HFF-Myc (cell line): ENCODE measurements at regions not wholly inside any gene's neighbourhood (a gene's known extent, or its start where the extent isn't known, plus 50 kb on each side); places are given as distances from the start of the nearest gene placed in this dataset.

Source experiments
- DNase-seq: peaks from one replicate; pipeline ENCODE4 v3.0.0-alpha.2; 2011; ENCODE audit warnings: low read depth; ENCODE audit errors: extremely low read depth
- H3K4me3 ChIP-seq: replicated peaks from 2 replicates; pipeline ENCODE4 v1.5.1; 2011; ENCODE audit warnings: low read depth, mild to moderate bottlenecking, control low read depth, low read length
- CTCF ChIP-seq: IDR thresholded peaks from 2 replicates; pipeline ENCODE4 v1.5.1; 2012; ENCODE audit warnings: mild to moderate bottlenecking, low read depth, low read length, control low read depth; ENCODE audit errors: missing control alignments

- H3K4me3 ChIP-seq: no peak overlapping the region
- DNase-seq: no peak
- no peak for TF ChIP-seq CTCF
These were observed 128.8 kb upstream of the IL12A start for GRCh38 chr3:159859836-159860235.

GRCh38 chr3:159860269-159861116 lies 128.1 kb upstream of the IL12A start:
- DNase-seq: no peak

GRCh38 chr3:159861369-159861987 lies 127.2 kb upstream of the IL12A start:
- no peak for DNase-seq
- TF ChIP-seq CTCF: no peak
- H3K4me3 ChIP-seq: no peak overlapping the region

More at GRCh38 chr3:159860269-159861116, 128.1 kb upstream of the IL12A start:
- no peak overlapping the region for H3K4me3 ChIP-seq
- no peak for TF ChIP-seq CTCF

GRCh38 chr3:159865041-159865579 lies 123.5 kb upstream of the IL12A start:
- H3K4me3 ChIP-seq: no peak overlapping the region
- TF ChIP-seq CTCF: no peak
- DNase-seq: peak; percentile 87

- no peak for TF ChIP-seq CTCF
- no peak overlapping the region for H3K4me3 ChIP-seq
- no peak for DNase-seq
These were observed 122.4 kb upstream of the IL12A start for GRCh38 chr3:159866201-159866746.

GRCh38 chr3:159867372-159867771 lies 121.3 kb upstream of the IL12A start:
- no peak overlapping the region for H3K4me3 ChIP-seq
- no peak for DNase-seq
- TF ChIP-seq CTCF: no peak
